ENCODE measurements at regions not wholly inside any gene's neighbourhood (a gene's known extent, or its start where the extent isn't known, plus 50 kb on each side); places are given as distances from the start of the nearest gene placed in this dataset.
A peak's percentile ranks its signal among the peaks of the same experiment; 100 is the strongest.
"Not testable (repeated sequence)": the region's sequence is repeated elsewhere in the genome, so short reads cannot be mapped to it uniquely, and the experiment has no call there.

DNA sequence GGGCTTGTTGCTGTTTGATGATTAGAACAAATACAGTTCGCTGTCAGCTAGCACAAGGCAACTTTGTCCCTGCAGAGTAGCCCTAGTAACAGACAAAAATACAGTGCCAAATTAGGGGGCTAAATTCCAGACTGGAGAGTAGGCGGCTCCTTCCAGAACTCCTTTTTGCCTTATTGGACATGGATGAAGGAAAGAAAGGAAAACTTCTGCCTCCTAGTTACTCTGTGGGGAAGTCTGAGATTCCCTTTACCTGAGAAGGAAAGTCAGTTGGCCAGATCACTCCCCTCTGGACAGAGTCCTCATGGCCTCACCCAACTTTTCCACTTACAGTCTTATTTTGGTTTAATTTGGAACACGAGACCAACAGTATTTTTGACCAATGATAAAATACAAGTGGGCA is 140.5 kb upstream of the ADAMTS3 start:
- peaks cover 8% of the 10 kb centered on the region for H3K27me3 ChIP-seq (ENCODE audit: low read depth)
- intact Hi-C loops (cut with micrococcal nuclease) = loop anchor here (10.0 kb wide), 1 partner anchor 195 kb away; no protein-coding TSS in a partner anchor
- H3K27ac ChIP-seq (replicated peaks) = no peak overlapping the region
- no peak overlapping the region for H3K4me3 ChIP-seq
- DNase-seq = no peak
- no peaks in the 10 kb centered on the region for H3K36me3 ChIP-seq
- H3K9me3 ChIP-seq (replicated peaks) = no peaks in the 10 kb centered on the region
- no peaks in the 10 kb centered on the region for H3K4me1 ChIP-seq
- TF ChIP-seq, protein P1, sequence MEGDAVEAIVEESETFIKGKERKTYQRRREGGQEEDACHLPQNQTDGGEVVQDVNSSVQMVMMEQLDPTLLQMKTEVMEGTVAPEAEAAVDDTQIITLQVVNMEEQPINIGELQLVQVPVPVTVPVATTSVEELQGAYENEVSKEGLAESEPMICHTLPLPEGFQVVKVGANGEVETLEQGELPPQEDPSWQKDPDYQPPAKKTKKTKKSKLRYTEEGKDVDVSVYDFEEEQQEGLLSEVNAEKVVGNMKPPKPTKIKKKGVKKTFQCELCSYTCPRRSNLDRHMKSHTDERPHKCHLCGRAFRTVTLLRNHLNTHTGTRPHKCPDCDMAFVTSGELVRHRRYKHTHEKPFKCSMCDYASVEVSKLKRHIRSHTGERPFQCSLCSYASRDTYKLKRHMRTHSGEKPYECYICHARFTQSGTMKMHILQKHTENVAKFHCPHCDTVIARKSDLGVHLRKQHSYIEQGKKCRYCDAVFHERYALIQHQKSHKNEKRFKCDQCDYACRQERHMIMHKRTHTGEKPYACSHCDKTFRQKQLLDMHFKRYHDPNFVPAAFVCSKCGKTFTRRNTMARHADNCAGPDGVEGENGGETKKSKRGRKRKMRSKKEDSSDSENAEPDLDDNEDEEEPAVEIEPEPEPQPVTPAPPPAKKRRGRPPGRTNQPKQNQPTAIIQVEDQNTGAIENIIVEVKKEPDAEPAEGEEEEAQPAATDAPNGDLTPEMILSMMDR (IDR thresholded peaks at IDR 0.05; ENCODE audit: borderline replicate concordance) = no peak

DNA sequence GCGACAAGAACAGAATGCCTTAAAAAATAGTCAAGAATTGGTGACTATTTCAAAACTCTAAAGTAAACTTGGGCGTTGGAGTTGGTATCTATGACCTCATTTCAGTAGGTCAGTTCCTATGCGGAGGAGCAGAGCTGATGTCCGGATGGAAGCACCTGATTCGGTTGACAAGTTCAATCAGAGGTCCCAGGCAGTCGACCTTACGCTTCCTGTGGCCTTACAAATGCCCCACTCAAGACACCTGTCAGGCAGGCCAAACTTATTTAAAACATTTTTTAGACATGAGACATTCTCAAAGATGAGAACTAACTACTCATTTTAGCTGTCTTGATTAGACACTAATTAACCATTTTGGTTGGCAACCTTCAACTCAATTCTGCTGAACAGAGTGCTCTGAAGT is 137.7 kb upstream of the ADAMTS3 start:
- Histone ChIP-seq H3K36me3 (no peaks in the 10 kb centered on the region), H3K27ac (replicated peaks) (no peak overlapping the region), H3K4me1 (no peaks in the 10 kb centered on the region), H3K4me3 (no peak overlapping the region), H3K27me3 (ENCODE audit: low read depth) (peaks cover 8% of the 10 kb centered on the region), H3K9me3 (replicated peaks) (no peaks in the 10 kb centered on the region)
- intact Hi-C loops (cut with micrococcal nuclease) = loop anchor here (10.0 kb wide), 1 partner anchor 198 kb away; no protein-coding TSS in a partner anchor
- TF ChIP-seq, protein P1 (IDR thresholded peaks at IDR 0.05; ENCODE audit: borderline replicate concordance) = no peak
- DNase-seq = no peak

DNA sequence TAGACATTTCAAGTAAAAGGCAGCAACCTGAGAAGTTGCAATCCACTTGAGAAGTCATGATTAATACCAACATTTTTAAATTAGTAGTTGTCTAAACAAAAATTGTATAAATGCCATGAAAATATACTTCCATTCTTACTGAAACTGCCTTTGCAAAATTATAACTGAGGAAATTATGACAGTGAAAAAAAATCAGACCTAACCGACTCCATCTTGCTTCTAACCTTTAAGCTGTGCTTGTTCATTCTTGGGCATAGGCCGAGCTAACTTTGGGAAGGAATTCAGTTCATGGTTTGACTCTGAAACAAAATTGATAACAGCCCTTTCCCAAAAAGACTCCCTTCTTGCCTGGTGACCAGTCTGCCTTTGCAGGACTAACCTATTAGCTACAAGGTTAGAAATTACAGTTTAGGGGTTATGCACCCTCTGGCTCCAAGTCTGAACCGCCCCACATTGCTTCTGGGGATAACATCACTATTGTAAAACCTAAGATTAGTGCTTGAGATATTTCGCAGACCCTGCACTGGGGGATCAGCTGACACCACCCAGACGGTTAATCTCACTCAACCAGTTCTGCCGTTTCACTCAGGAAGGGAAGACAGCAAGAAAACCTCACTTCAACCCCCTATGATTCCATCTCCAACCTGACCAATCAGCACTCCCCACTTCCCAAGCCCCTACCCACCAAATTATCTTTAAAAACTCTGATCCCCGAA is 136.1 kb upstream of the ADAMTS3 start:
- H3K4me3 ChIP-seq; H3K36me3 ChIP-seq; DNase-seq; H3K4me1 ChIP-seq; H3K27ac ChIP-seq (replicated peaks); H3K9me3 ChIP-seq (replicated peaks); H3K27me3 ChIP-seq (ENCODE audit: low read depth): not testable (repeated sequence)
- intact Hi-C loops (cut with micrococcal nuclease) = loop anchor here (5.0 to 10.0 kb wide), 2 partner anchors 200 to 312 kb away; no protein-coding TSS in a partner anchor

DNA sequence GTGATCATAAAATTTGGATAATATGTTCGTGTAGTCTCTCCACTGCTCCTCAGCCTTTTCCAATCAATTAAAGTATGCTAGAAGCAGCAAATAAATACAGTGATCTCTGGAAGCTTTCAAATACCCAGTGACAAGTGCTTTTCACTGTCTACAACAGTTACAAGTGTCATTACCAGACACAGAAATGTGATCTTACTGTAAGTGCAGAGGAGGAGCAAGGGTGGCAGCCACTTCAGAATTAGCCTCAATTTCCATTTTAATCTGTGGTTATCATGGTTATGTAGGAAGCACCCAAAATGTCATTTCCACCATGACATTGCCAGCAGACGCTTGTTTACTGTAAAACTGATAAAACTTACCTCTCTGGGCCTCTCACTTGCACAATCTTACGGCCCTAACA is 133.9 kb upstream of the ADAMTS3 start:
- Histone ChIP-seq H3K4me1 (no peaks in the 10 kb centered on the region), H3K27me3 (ENCODE audit: low read depth) (peaks cover 3% of the 10 kb centered on the region), H3K27ac (replicated peaks) (no peak overlapping the region), H3K9me3 (replicated peaks) (no peaks in the 10 kb centered on the region), H3K36me3 (no peaks in the 10 kb centered on the region), H3K4me3 (no peak overlapping the region)
- no peak for DNase-seq
- TF ChIP-seq, protein P1 (IDR thresholded peaks at IDR 0.05; ENCODE audit: borderline replicate concordance) = no peak
- intact Hi-C loops (cut with micrococcal nuclease) = loop anchor here (5.0 to 10.0 kb wide), 2 partner anchors 202 to 314 kb away; no protein-coding TSS in a partner anchor

DNA sequence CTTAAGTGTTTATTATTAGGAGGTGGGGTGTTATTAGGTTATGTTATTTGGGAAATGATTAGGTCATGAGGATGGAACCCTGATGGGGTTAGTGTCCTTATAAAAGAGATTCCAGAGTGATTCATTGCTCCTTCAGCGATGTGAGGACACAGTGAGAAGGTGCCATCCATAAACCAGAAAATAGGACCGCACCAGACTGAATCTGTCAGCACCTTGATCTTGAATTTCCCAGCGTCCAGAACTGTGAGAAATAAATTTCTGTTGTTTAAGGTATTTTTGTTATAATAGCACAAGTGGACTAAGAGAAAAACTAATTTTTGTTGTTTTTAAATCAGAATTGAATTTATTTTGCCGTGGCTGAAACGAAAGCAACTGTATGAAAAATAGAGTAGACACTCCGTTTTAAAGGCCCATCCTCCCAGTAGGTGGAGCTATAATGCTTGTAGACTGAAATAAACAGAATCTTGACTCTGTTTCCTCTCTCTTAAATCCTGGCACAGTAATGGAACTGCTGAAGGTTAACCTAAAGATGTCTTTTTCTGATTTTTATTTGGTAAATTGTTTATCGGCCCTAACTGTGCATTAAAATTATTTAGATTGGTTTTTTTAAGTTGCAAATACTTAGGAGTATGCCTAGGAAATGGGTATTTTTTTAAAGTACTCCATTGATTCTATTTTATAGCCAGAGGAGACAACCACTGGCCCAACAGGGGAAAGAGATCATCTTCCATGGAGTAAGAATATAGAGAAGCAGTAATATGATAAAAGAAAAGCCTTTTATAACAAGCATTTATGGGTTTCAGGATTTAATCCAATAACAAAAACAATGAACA is 133.2 kb upstream of the ADAMTS3 start:
- no peaks in the 10 kb centered on the region for H3K9me3 ChIP-seq (replicated peaks)
- peak overlapping the region; percentile 57 for H3K4me3 ChIP-seq
- DNase-seq = no peak
- no peak overlapping the region for H3K27ac ChIP-seq (replicated peaks)
- no peaks in the 10 kb centered on the region for H3K36me3 ChIP-seq
- no peaks in the 10 kb centered on the region for H3K27me3 ChIP-seq (ENCODE audit: low read depth)
- intact Hi-C loops (cut with micrococcal nuclease) = loop anchor here (5.0 to 10.0 kb wide), 2 partner anchors 203 to 315 kb away; no protein-coding TSS in a partner anchor
- TF ChIP-seq, protein P1 (IDR thresholded peaks at IDR 0.05; ENCODE audit: borderline replicate concordance) = peak; percentile 67
- no peaks in the 10 kb centered on the region for H3K4me1 ChIP-seq

Measured in left ventricle myocardium inferior (tissue), 1 donor.